HG03521 (cell line): ENCODE measurements at regions not wholly inside any gene's neighbourhood (a gene's known extent, or its start where the extent isn't known, plus 50 kb on each side); places are given as distances from the start of the nearest gene placed in this dataset.
"Not testable (repeated sequence)": the region's sequence is repeated elsewhere in the genome, so short reads cannot be mapped to it uniquely, and the experiment has no call there.

Experiments
- ATAC-seq: cut with Tn5 transposase; IDR thresholded peaks from one replicate; pipeline ENCODE4 v1.9.1; 2021; ENCODE audit warnings: mild to moderate bottlenecking, moderate library complexity; ENCODE audit not compliant: unreplicated experiment

GRCh38 chr7:113402482-113402881, 284.1 kb upstream of the SMIM30 start:
- no peak for ATAC-seq

GRCh38 chr7:113402005-113402404, 283.7 kb upstream of the SMIM30 start:
- no peak for ATAC-seq

- ATAC-seq, result no peak
Measured at GRCh38 chr7:113394856-113395255, 276.5 kb upstream of the SMIM30 start.

GRCh38 chr7:113392841-113393540, 274.6 kb upstream of the SMIM30 start:
- ATAC-seq, result no peak

- ATAC-seq, result no peak
Measured at GRCh38 chr7:113392421-113392820, 274.1 kb upstream of the SMIM30 start.

- ATAC-seq, result no peak
Measured at GRCh38 chr7:113389112-113389646, 270.8 kb upstream of the SMIM30 start.

- no peak for ATAC-seq
Measured at GRCh38 chr7:113383638-113384037, 265.3 kb upstream of the SMIM30 start.

- no peak for ATAC-seq
Measured at GRCh38 chr7:113379746-113380145, 261.4 kb upstream of the SMIM30 start.

- no peak for ATAC-seq
Measured at GRCh38 chr7:113374955-113375354, 256.6 kb upstream of the SMIM30 start.

GRCh38 chr7:113373863-113374262, 255.5 kb upstream of the SMIM30 start:
- ATAC-seq, result no peak

GRCh38 chr7:113371416-113372043, 253.2 kb upstream of the SMIM30 start:
- ATAC-seq, result no peak

GRCh38 chr7:113370910-113371309, 252.6 kb upstream of the SMIM30 start:
- ATAC-seq, result no peak

GRCh38 chr7:113368256-113368655, 249.9 kb upstream of the SMIM30 start:
- no peak for ATAC-seq

- ATAC-seq, result no peak
Measured at GRCh38 chr7:113367041-113367586, 248.8 kb upstream of the SMIM30 start.

- no peak for ATAC-seq
Measured at GRCh38 chr7:113366122-113366521, 247.8 kb upstream of the SMIM30 start.

GRCh38 chr7:113349339-113349738, 231.0 kb upstream of the SMIM30 start:
- ATAC-seq, result no peak

GRCh38 chr7:113339661-113340060, 221.3 kb upstream of the SMIM30 start:
- ATAC-seq, result no peak

- ATAC-seq, result no peak
Measured at GRCh38 chr7:113338071-113338696, 219.8 kb upstream of the SMIM30 start.

GRCh38 chr7:113336838-113337237, 218.5 kb upstream of the SMIM30 start:
- ATAC-seq, result not testable (repeated sequence)

- no peak for ATAC-seq
Measured at GRCh38 chr7:113331155-113331898, 213.0 kb upstream of the SMIM30 start.

- no peak for ATAC-seq
Measured at GRCh38 chr7:113321201-113321600, 202.8 kb upstream of the SMIM30 start.
